ENCODE measurements at regions not wholly inside any gene's neighbourhood (a gene's known extent, or its start where the extent isn't known, plus 50 kb on each side); places are given as distances from the start of the nearest gene placed in this dataset.

GRCh38 chr17:34458266-34458665 lies 95.2 kb upstream of the CCL1 start:
- TF ChIP-seq CTCF (IDR thresholded peaks at IDR 0.05), result no peak
- TF ChIP-seq POLR2A (IDR thresholded peaks at IDR 0.05), result no peak
- no peak for TF ChIP-seq POLR2AphosphoS5 (IDR thresholded peaks at IDR 0.05)

Measured in sigmoid colon (tissue), 4 donors.